ENCODE measurements at regions not wholly inside any gene's neighbourhood (a gene's known extent, or its start where the extent isn't known, plus 50 kb on each side); places are given as distances from the start of the nearest gene placed in this dataset.

- TF ChIP-seq, protein P1, sequence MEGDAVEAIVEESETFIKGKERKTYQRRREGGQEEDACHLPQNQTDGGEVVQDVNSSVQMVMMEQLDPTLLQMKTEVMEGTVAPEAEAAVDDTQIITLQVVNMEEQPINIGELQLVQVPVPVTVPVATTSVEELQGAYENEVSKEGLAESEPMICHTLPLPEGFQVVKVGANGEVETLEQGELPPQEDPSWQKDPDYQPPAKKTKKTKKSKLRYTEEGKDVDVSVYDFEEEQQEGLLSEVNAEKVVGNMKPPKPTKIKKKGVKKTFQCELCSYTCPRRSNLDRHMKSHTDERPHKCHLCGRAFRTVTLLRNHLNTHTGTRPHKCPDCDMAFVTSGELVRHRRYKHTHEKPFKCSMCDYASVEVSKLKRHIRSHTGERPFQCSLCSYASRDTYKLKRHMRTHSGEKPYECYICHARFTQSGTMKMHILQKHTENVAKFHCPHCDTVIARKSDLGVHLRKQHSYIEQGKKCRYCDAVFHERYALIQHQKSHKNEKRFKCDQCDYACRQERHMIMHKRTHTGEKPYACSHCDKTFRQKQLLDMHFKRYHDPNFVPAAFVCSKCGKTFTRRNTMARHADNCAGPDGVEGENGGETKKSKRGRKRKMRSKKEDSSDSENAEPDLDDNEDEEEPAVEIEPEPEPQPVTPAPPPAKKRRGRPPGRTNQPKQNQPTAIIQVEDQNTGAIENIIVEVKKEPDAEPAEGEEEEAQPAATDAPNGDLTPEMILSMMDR (IDR thresholded peaks at IDR 0.05; ENCODE audit: low read depth, low read length, missing control alignments) = no peak
Measured at GRCh38 chr6:15837205-15837604, 174.4 kb upstream of the DTNBP1 start.

DNA sequence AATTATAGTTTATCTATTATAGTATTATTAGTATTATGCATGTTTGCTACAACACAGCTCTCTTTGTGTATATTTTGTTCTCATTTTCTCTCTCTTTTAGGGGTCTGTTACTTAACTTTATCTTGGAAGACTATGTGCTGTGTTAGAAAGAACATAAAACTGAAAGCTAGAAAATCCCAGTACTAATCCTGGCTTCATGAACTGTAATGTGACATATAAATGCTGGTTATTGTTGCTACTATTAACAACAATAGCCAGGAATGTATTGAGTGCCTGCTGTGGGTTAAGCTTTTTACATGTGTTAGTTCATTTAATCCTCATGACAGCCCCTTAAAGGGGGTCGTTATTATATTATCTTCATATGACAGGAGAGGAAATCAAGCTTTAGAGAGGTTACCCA, 170.0 kb upstream of the DTNBP1 start:
- TF ChIP-seq, protein P1 (IDR thresholded peaks at IDR 0.05; ENCODE audit: low read depth, low read length, missing control alignments) = no peak
- H3K4me3 ChIP-seq (replicated peaks; ENCODE audit: low read depth, low read length) = no peak overlapping the region
- no peak for DNase-seq (ENCODE audit: extremely low read depth, low read depth)

More at GRCh38 chr6:15837205-15837604, 174.4 kb upstream of the DTNBP1 start:
- H3K4me3 ChIP-seq (replicated peaks; ENCODE audit: low read depth, low read length) = no peak overlapping the region
- no peak for DNase-seq (ENCODE audit: extremely low read depth, low read depth)

- TF ChIP-seq, protein P1 (IDR thresholded peaks at IDR 0.05; ENCODE audit: low read depth, low read length, missing control alignments) = no peak
- no peak overlapping the region for H3K4me3 ChIP-seq (replicated peaks; ENCODE audit: low read depth, low read length)
- DNase-seq (ENCODE audit: extremely low read depth, low read depth) = no peak
Measured at GRCh38 chr6:15829156-15829555, 166.3 kb upstream of the DTNBP1 start.

GRCh38 chr6:15827496-15828255, 164.8 kb upstream of the DTNBP1 start:
- DNase-seq (ENCODE audit: extremely low read depth, low read depth) = no peak

DNA sequence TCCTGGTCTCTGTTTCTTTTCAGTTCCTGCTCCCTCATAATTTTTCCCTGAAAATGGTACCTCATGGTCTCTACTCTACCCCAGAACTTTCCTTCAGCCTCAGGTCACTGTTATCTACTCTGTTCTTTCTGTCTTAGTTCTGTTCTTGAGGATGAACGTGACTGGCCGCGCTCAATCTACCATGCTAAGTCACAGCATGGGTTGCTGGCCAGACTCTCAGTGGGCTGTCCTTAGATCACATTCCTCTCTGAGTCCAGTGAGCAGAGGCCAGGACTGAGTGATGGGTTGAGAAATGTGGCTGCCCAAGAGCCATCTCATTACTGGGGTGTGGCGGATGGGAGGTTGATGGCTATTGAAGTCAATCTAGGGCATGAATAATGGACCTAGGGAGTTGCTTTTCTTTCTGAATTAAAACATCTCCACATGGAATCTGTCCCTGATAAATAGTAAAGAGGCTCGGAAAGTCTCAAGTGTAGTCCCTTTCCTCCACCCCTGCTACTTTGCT, 164.0 kb upstream of the DTNBP1 start:
- H3K4me3 ChIP-seq (replicated peaks; ENCODE audit: low read depth, low read length) = no peak overlapping the region
- no peak for DNase-seq (ENCODE audit: extremely low read depth, low read depth)
- TF ChIP-seq, protein P1 (IDR thresholded peaks at IDR 0.05; ENCODE audit: low read depth, low read length, missing control alignments) = no peak

More at GRCh38 chr6:15827496-15828255, 164.8 kb upstream of the DTNBP1 start:
- TF ChIP-seq, protein P1 (IDR thresholded peaks at IDR 0.05; ENCODE audit: low read depth, low read length, missing control alignments) = no peak
- H3K4me3 ChIP-seq (replicated peaks; ENCODE audit: low read depth, low read length) = no peak overlapping the region

DNA sequence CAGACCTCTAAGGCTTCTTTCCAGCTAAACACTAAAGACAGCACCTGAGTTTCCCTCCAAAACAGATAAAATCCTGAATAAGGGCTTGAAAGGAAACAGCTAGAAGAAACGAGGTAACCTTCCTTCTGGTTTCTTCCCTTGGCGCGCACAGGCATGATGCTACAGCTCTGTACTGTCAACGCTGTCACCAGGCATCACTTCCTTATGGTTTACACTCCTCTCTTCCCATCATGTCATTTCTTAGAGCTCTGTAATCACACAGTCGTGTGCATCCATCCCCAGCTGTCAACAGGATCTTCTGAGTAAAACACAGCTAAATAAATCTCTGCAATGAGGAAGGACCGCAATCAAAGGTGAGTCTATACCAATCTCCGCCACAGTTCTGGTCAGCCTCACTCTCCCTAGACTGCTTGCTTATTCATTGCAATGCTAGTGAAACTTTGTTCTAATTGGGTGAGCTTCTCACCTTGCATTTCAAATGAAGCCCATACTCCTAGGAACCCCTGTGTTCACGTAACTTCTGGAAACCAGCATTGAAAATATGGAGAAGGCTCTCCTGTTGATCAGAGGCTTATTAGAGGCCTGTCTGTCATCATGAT, 162.6 kb upstream of the DTNBP1 start:
- TF ChIP-seq, protein P1 (IDR thresholded peaks at IDR 0.05; ENCODE audit: low read depth, low read length, missing control alignments) = no peak
- DNase-seq (ENCODE audit: extremely low read depth, low read depth) = no peak
- no peak overlapping the region for H3K4me3 ChIP-seq (replicated peaks; ENCODE audit: low read depth, low read length)
